ENCODE measurements at regions not wholly inside any gene's neighbourhood (a gene's known extent, or its start where the extent isn't known, plus 50 kb on each side); places are given as distances from the start of the nearest gene placed in this dataset.
"Not testable (repeated sequence)": the region's sequence is repeated elsewhere in the genome, so short reads cannot be mapped to it uniquely, and the experiment has no call there.

- Histone ChIP-seq H2BK5ac (ENCODE audit: low read depth, low read length) (peak overlapping the region; percentile 89), H3K79me2 (ENCODE audit: control insufficient read depth in 1 of 2, insufficient read depth in 2 of 2, low read length in 2 of 2) (peaks cover 0 to 28% of the 10 kb centered on the region in 2 experiments; a peak in 2 of 4 replicates), H2AK5ac (ENCODE audit: low read depth, low read length) (peak overlapping the region; percentile 24; the same call in 1 of the 2 replicates), H3K4me1 (replicated peaks in 1 of 4; ENCODE audit: control insufficient read depth in 3 of 4, insufficient read depth in 4 of 4, low read length in 3 of 4) (peaks cover 3 to 25% (median 16%) of the 10 kb centered on the region in 4 experiments), H3K4me3 (ENCODE audit: extremely low read depth in 1 of 4, insufficient read depth in 2 of 4, low read depth in 3 of 4, low read length in 4 of 4) (peak overlapping the region; percentile 38 to 73 (median 56); a peak in 7 of 8 replicates), H4K5ac (ENCODE audit: insufficient read length, low read depth, low read length) (peak overlapping the region; percentile 32), H3K4me2 (ENCODE audit: insufficient read depth in 1 of 2, low read depth in 2 of 2, low read length in 2 of 2) (peak overlapping the region; percentile 56 to 75), H3K9ac (replicated peaks in 1 of 4; ENCODE audit: extremely low read depth in 1 of 4, low read depth in 3 of 4, low read length in 3 of 4) (peak overlapping the region in 1 of 4 experiments; percentile 43; a peak in 1 of 7 replicates), H2BK12ac (ENCODE audit: low read depth, low read length) (peak overlapping the region; percentile 82; the same call in 1 of the 2 replicates), H3K56ac (replicated peaks; ENCODE audit: insufficient read length, low read depth, low read length) (peak overlapping the region; percentile 59)
- 17% methylated on average over 16 of the region's 16 CpGs; no CpG with 5 or more reads in 1 of the 2 experiments for WGBS, 2 experiments (ENCODE audit: extremely low coverage in 1 of 2, insufficient coverage in 1 of 2, insufficient read length in 1 of 2, insufficient replicate concordance in 2 of 2, low coverage in 1 of 2, low lambda C conversion rate in 2 of 2, missing lambda C conversion rate in 1 of 2)
- H3K23me2 ChIP-seq (ENCODE audit: low read depth, low read length); H3K9me3 ChIP-seq (ENCODE audit: insufficient read depth in 2 of 2, low read depth in 1 of 2, low read length in 1 of 2); H3K79me1 ChIP-seq (ENCODE audit: low read depth, low read length); H4K8ac ChIP-seq (ENCODE audit: extremely low read depth, insufficient read depth, low read length); H3K14ac ChIP-seq (ENCODE audit: insufficient read length); H2BK120ac ChIP-seq (replicated peaks; ENCODE audit: low read depth, low read length); H4K91ac ChIP-seq (replicated peaks; ENCODE audit: insufficient read length, low read length); H3K18ac ChIP-seq (ENCODE audit: extremely low read depth, low read length); DNase-seq (ENCODE audit: low read depth in 1 of 2, low spot score in 2 of 2); H2BK15ac ChIP-seq (ENCODE audit: low read length); H4K20me1 ChIP-seq (replicated peaks in 1 of 2; ENCODE audit: control insufficient read depth in 1 of 2, insufficient read depth in 2 of 2, low read length in 2 of 2); H3K23ac ChIP-seq (ENCODE audit: insufficient read length); H2AFZ ChIP-seq (ENCODE audit: low read length); H2BK20ac ChIP-seq (ENCODE audit: low read length); CTCF ChIA-PET (ENCODE audit: partially characterized antibody); H3K27ac ChIP-seq (ENCODE audit: low read depth, low read length); H3K4ac ChIP-seq (replicated peaks; ENCODE audit: insufficient read length, low read depth, low read length); H3K27me3 ChIP-seq (replicated peaks in 1 of 4; ENCODE audit: control insufficient read depth in 3 of 4, extremely low read depth in 1 of 4, insufficient read depth in 3 of 4, low read length in 3 of 4); H3K36me3 ChIP-seq (ENCODE audit: control insufficient read depth in 2 of 4, insufficient read depth in 4 of 4, low read length in 3 of 4): not testable (repeated sequence)
- POLR2A ChIA-PET (ENCODE audit: partially characterized antibody) = interaction anchor here (0.6 to 3.2 kb wide), 7 partner anchors 9 to 1592 kb away, joined by 3 to 16 read pairs (median 4); no protein-coding TSS in a partner anchor
- FAIRE-seq = peak; percentile 90
- TF ChIP-seq TEAD4 (IDR thresholded peaks at IDR 0.05; ENCODE audit: low read depth, low read length) (peak; percentile 99), TBP (IDR thresholded peaks at IDR 0.05; ENCODE audit: low read depth, low read length) (peak; percentile 36; the same call in 1 of the 2 replicates), EP300 (IDR thresholded peaks at IDR 0.05; ENCODE audit: borderline replicate concordance in 1 of 2, low read depth in 2 of 2, low read length in 2 of 2) (peak in 1 of 2 experiments; percentile 70; a peak in 1 of 3 replicates), TCF12 (IDR thresholded peaks at IDR 0.05; ENCODE audit: low read depth, low read length) (peak; percentile 67; the same call in 1 of the 2 replicates), ASH2L (IDR thresholded peaks at IDR 0.05; ENCODE audit: low read length) (peak; percentile 55), BCL11A (IDR thresholded peaks at IDR 0.05; ENCODE audit: low read depth in 2 of 2, low read length in 2 of 2) (peak in 1 of 2 experiments; percentile 22), YY1 (IDR thresholded peaks at IDR 0.05; ENCODE audit: low read depth, low read length) (0 out of 2 replicates have a peak, but pooled peaks have one; percentile 37), SIN3A (conservative IDR thresholded peaks at IDR 0.05 in 1 of 2, IDR thresholded peaks at IDR 0.05 in 1 of 2; ENCODE audit: low read depth in 1 of 2, low read length in 2 of 2) (peak; percentile 1 to 63; a peak in 1 of 4 replicates), POU5F1 (IDR thresholded peaks at IDR 0.05; ENCODE audit: low read depth, low read length) (0 out of 2 replicates have a peak, but pooled peaks have one; percentile 32), KDM1A (IDR thresholded peaks at IDR 0.05; ENCODE audit: borderline replicate concordance, low read length) (peak; percentile 83; the same call in 1 of the 2 replicates), NANOG (IDR thresholded peaks at IDR 0.05; ENCODE audit: insufficient read depth, low read depth, low read length, poor library complexity, severe bottlenecking) (peak; percentile 90)
Observed at GRCh38 chr9:87410047-87411005, 87.3 kb upstream of the DAPK1 start.
